ENCODE measurements at regions not wholly inside any gene's neighbourhood (a gene's known extent, or its start where the extent isn't known, plus 50 kb on each side); places are given as distances from the start of the nearest gene placed in this dataset.

- no TSS peak for BruUV-seq (replicated peaks)
- H3K36me3 Mint-ChIP-seq (ENCODE audit: insufficient read depth, unreplicated experiment) = no peaks in the 10 kb centered on the region
- H3K4me1 Mint-ChIP-seq (ENCODE audit: insufficient read depth, unreplicated experiment) = peaks cover 8% of the 10 kb centered on the region
- H3K27ac Mint-ChIP-seq (ENCODE audit: low read depth, unreplicated experiment) = no peak overlapping the region
- H3K27me3 Mint-ChIP-seq (ENCODE audit: insufficient read depth, unreplicated experiment) = no peaks in the 10 kb centered on the region
- ChIA-PET POLR2A (interaction anchor here (1.7 kb wide), 1 partner anchor 12 kb away, joined by 3 read pairs; no protein-coding TSS in a partner anchor), CTCF (interaction anchor here (0.6 to 1.3 kb wide), 2 partner anchors 13 to 182 kb away, joined by 3 to 6 read pairs; no protein-coding TSS in a partner anchor)
- DNase-seq (ENCODE audit: unreplicated experiment) = no peak
- intact Hi-C loops (cut with micrococcal nuclease) = no loop called here
- TF ChIP-seq CTCF (IDR thresholded peaks at IDR 0.05; ENCODE audit: unreplicated experiment) = no peak
- H3K9me3 Mint-ChIP-seq (ENCODE audit: unreplicated experiment) = no peaks in the 10 kb centered on the region
- H3K4me3 Mint-ChIP-seq (ENCODE audit: unreplicated experiment) = no peak overlapping the region
Measured at GRCh38 chr12:60311940-60312339, 716.1 kb downstream of the SLC16A7 start.

DNA sequence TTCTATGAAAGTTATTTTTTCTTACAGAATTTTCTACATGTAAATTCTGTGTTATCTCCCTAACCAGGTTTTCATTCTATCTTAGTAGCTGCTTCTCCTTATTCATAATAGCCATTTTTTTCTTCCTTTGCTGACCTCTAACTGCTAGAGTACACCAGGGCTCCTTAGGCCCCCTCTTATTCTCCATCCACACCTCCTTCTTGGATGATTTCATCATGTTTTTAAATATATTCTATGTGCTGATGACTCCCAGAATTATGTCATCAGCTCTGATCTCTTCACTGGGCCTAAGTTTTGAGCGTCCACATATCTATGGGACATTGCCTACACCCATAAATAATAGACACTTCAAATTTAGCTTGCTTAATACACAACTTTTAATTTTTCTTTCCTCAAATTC lies 721.5 kb downstream of the SLC16A7 start:
- ChIA-PET CTCF (interaction anchor here (1.0 kb wide), 1 partner anchor 36 kb away, joined by 3 read pairs; no protein-coding TSS in a partner anchor), POLR2A (no interaction called here)
- Mint-ChIP-seq H3K9me3 (ENCODE audit: unreplicated experiment) (no peaks in the 10 kb centered on the region), H3K27ac (ENCODE audit: low read depth, unreplicated experiment) (no peak overlapping the region), H3K36me3 (ENCODE audit: insufficient read depth, unreplicated experiment) (no peaks in the 10 kb centered on the region), H3K27me3 (ENCODE audit: insufficient read depth, unreplicated experiment) (no peaks in the 10 kb centered on the region), H3K4me1 (ENCODE audit: insufficient read depth, unreplicated experiment) (no peaks in the 10 kb centered on the region), H3K4me3 (ENCODE audit: unreplicated experiment) (no peak overlapping the region)
- no peak for TF ChIP-seq CTCF (IDR thresholded peaks at IDR 0.05; ENCODE audit: unreplicated experiment)
- DNase-seq (ENCODE audit: unreplicated experiment) = no peak
- intact Hi-C loops (cut with micrococcal nuclease) = no loop called here
- BruUV-seq (replicated peaks) = no TSS peak

- Mint-ChIP-seq H3K27ac (ENCODE audit: low read depth, unreplicated experiment) (no peak overlapping the region), H3K27me3 (ENCODE audit: insufficient read depth, unreplicated experiment) (no peaks in the 10 kb centered on the region), H3K4me3 (ENCODE audit: unreplicated experiment) (no peak overlapping the region), H3K4me1 (ENCODE audit: insufficient read depth, unreplicated experiment) (peaks cover 7% of the 10 kb centered on the region), H3K36me3 (ENCODE audit: insufficient read depth, unreplicated experiment) (no peaks in the 10 kb centered on the region), H3K9me3 (ENCODE audit: unreplicated experiment) (no peaks in the 10 kb centered on the region)
- TF ChIP-seq CTCF (IDR thresholded peaks at IDR 0.05; ENCODE audit: unreplicated experiment) = no peak
- CTCF ChIA-PET = interaction anchor here (0.6 kb wide), 1 partner anchor 12 kb away, joined by 6 read pairs; no protein-coding TSS in a partner anchor
- POLR2A ChIA-PET = interaction anchor here (0.5 kb wide), 1 partner anchor 533 kb away, joined by 3 read pairs; no protein-coding TSS in a partner anchor
- no peak for DNase-seq (ENCODE audit: unreplicated experiment)
- intact Hi-C loops (cut with micrococcal nuclease) = no loop called here
- BruUV-seq (replicated peaks) = no TSS peak
Measured at GRCh38 chr12:60324746-60325145, 728.9 kb downstream of the SLC16A7 start.

DNA sequence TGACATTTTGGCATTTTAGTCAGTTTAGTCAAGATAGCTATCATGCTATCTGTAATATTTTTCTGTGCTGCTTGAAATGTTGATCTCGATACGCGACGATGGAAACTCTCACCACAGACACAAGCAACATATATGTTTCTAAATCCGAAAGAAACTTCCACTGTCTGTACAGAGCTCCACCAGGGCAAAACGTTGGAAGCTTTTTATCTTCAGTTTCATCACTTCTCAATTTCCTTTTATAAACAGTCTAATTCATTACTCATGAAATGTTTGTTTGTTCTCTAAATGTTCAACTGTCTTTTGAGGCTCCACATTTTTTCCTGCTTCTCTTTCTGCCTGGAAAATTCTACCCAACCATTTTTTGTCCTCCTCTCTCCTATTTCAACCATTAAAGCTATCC lies 737.6 kb downstream of the SLC16A7 start:
- Mint-ChIP-seq H3K4me3 (ENCODE audit: unreplicated experiment) (no peak overlapping the region), H3K36me3 (ENCODE audit: insufficient read depth, unreplicated experiment) (no peaks in the 10 kb centered on the region), H3K27me3 (ENCODE audit: insufficient read depth, unreplicated experiment) (no peaks in the 10 kb centered on the region), H3K4me1 (ENCODE audit: insufficient read depth, unreplicated experiment) (peaks cover 3% of the 10 kb centered on the region), H3K9me3 (ENCODE audit: unreplicated experiment) (peaks cover 8% of the 10 kb centered on the region), H3K27ac (ENCODE audit: low read depth, unreplicated experiment) (no peak overlapping the region)
- BruUV-seq (replicated peaks) = no TSS peak
- no peak for TF ChIP-seq CTCF (IDR thresholded peaks at IDR 0.05; ENCODE audit: unreplicated experiment)
- DNase-seq (ENCODE audit: unreplicated experiment) = peak; percentile 2
- ChIA-PET CTCF (interaction anchor here (0.6 kb wide), 1 partner anchor 17 kb away, joined by 4 read pairs; no protein-coding TSS in a partner anchor), POLR2A (no interaction called here)
- intact Hi-C loops (cut with micrococcal nuclease) = no loop called here

Data from MCF 10A (cell line).